GM10266 (cell line): ENCODE measurements at regions not wholly inside any gene's neighbourhood (a gene's known extent, or its start where the extent isn't known, plus 50 kb on each side); places are given as distances from the start of the nearest gene placed in this dataset.

ENCODE experiments used
- DNase-seq: peaks from one replicate; pipeline ENCODE4 v3.0.0; 2012; ENCODE audit errors: extremely low spot score
- TF ChIP-seq, protein P1 (sequence below): IDR thresholded peaks from 2 replicates; pipeline ENCODE4 v1.5.1; 2012; ENCODE audit warnings: mild to moderate bottlenecking, low read depth; ENCODE audit not compliant: control insufficient read depth, insufficient read depth; ENCODE audit errors: missing control alignments

GRCh38 chr20:11403711-11404110, 514.0 kb upstream of the BTBD3 start:
- DNase-seq: no peak
- TF ChIP-seq, protein P1, sequence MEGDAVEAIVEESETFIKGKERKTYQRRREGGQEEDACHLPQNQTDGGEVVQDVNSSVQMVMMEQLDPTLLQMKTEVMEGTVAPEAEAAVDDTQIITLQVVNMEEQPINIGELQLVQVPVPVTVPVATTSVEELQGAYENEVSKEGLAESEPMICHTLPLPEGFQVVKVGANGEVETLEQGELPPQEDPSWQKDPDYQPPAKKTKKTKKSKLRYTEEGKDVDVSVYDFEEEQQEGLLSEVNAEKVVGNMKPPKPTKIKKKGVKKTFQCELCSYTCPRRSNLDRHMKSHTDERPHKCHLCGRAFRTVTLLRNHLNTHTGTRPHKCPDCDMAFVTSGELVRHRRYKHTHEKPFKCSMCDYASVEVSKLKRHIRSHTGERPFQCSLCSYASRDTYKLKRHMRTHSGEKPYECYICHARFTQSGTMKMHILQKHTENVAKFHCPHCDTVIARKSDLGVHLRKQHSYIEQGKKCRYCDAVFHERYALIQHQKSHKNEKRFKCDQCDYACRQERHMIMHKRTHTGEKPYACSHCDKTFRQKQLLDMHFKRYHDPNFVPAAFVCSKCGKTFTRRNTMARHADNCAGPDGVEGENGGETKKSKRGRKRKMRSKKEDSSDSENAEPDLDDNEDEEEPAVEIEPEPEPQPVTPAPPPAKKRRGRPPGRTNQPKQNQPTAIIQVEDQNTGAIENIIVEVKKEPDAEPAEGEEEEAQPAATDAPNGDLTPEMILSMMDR: no peak

- DNase-seq: no peak
- TF ChIP-seq, protein P1: no peak
These were observed 510.8 kb upstream of the BTBD3 start for GRCh38 chr20:11406877-11407276.

DNA sequence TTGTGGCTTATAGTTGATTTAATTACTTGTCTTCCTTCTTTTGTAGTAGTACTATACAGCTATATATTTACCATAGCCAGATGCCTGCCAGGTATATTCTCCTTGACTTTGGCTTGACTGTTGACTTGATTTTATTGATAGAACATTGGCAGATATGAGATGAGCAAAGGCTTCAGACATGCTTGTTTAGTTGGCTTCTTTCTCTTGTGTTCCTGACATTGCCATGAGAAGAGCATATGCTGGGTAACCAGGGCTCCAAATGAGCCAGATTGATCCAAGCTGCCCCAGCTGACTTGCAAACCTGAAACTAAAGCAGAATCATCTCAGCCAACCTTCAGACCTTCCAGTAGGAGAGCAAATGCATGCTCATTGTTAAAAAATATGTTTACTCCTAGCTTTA, 508.1 kb upstream of the BTBD3 start:
- DNase-seq: no peak
- TF ChIP-seq, protein P1: no peak

- DNase-seq: no peak
- TF ChIP-seq, protein P1: no peak
These were observed 505.9 kb upstream of the BTBD3 start for GRCh38 chr20:11411765-11412164.

- DNase-seq: no peak
- TF ChIP-seq, protein P1: no peak
These were observed 490.7 kb upstream of the BTBD3 start for GRCh38 chr20:11426948-11427347.

GRCh38 chr20:11429168-11429567, 488.5 kb upstream of the BTBD3 start:
- DNase-seq: no peak
- TF ChIP-seq, protein P1: no peak

DNA sequence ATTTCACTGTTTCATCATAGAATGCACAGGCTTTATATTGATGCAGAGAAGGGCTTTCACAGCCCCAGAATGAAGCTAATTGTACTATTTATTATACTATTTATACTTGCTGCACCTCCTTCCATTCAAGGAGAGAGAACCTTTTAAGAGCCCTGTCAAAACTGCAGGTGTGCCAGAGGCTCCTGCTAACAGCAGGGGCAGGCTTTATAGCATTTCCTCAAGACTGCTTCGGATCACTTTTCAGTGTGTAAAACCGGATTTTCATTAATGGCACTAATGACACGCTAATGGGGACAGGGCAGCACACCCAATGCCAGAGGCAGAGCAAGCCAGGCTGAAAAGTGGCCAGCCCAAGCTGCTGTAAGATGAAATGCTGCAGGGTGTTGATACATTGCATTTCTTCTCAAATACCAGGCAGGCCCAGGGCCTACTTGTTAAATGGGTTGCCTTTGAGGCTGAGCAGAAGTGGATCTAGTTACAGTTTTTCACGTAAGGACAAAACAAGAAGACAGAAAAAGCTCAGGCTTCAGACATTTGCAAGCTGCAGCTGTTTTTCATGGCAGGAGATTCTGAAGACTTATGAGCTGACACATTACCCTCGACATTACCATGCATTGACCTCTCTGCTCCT, 487.7 kb upstream of the BTBD3 start:
- TF ChIP-seq, protein P1: no peak
- DNase-seq: no peak
